Natural killer cell treated with Interleukin-12 subunit alpha and Interleukin-12 subunit beta and Interleukin-15 and Interleukin-18, amount 100 ng/mL, for 72 hours (primary cell): ENCODE measurements at regions not wholly inside any gene's neighbourhood (a gene's known extent, or its start where the extent isn't known, plus 50 kb on each side); places are given as distances from the start of the nearest gene placed in this dataset.
A peak's percentile ranks its signal among the peaks of the same experiment; 100 is the strongest.

ENCODE experiments used
- ATAC-seq, 2 donors: fragments of 150-1000 bp; cut with Tn5 transposase in 1 of 2; sonication (Bioruptor Pico), chemical (Tn5 transposase) in 1 of 2; 2 replicates each; pipeline ENCODE4 v1.10.0; 2021
- DNase-seq: peaks from one replicate; pipeline ENCODE4 v3.0.0; 2022; ENCODE audit warnings: low spot score
- H3K27ac Mint-ChIP-seq, 2 donors: 1 replicate in 1 of 2; 2 replicates in 1 of 2; pipeline ENCODE4 v1.8.0; 2022; ENCODE audit warnings: mixed read lengths in 2 of 2, mild to moderate bottlenecking in 1 of 2, moderate library complexity in 1 of 2
- H3K27me3 Mint-ChIP-seq, 2 donors: 1 replicate in 1 of 2; 2 replicates in 1 of 2; pipeline ENCODE4 v1.8.0; 2022; ENCODE audit warnings: mixed read lengths in 2 of 2
- H3K36me3 Mint-ChIP-seq: one replicate; pipeline ENCODE4 v1.8.0; 2022; ENCODE audit warnings: mixed read lengths
- H3K4me1 Mint-ChIP-seq, 2 donors: 1 replicate in 1 of 2; 2 replicates in 1 of 2; pipeline ENCODE4 v1.8.0; 2022; ENCODE audit warnings: low read depth in 2 of 2, mixed read lengths in 2 of 2, mild to moderate bottlenecking in 1 of 2
- H3K4me3 Mint-ChIP-seq: one replicate; pipeline ENCODE4 v1.8.0; 2022; ENCODE audit warnings: mixed read lengths
- H3K9me3 Mint-ChIP-seq: 2 replicates; pipeline ENCODE4 v1.8.0; 2022; ENCODE audit warnings: mixed read lengths

DNA sequence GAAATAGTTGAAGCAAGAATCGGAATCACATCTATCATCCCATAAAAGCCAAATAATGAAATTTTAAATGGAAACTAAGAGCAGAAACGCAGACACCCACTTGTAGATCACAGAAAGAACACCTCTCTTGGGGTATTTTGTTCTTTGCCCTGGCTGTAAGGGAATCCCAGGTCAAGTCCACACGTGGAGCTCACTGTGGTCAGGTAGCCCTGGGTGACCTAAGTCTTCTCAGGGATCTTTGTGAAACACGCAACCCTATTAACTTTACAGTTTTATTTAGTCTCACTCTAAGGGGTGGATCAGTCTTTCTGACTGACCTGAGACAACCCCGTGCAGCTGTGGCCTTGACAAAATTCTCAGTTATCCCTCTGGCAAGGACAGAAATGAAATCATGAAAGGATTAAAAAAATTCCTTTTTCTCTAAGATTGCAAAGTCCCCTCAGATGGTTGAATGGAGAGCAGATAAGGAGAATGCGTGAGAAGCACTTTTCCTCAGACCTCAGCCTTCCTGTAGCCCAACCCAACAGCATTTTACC lies 111.6 kb downstream of the NREP start:
- no peaks in the 10 kb centered on the region for H3K4me1 Mint-ChIP-seq

GRCh38 chr5:111643499-111643898 lies 113.5 kb downstream of the NREP start:
- H3K9me3 Mint-ChIP-seq: peaks cover 5% of the 10 kb centered on the region
- DNase-seq: no peak
- peaks cover 8% of the 10 kb centered on the region for H3K36me3 Mint-ChIP-seq
- H3K27me3 Mint-ChIP-seq: peaks cover 4 to 5% of the 10 kb centered on the region in 2 donors
- H3K4me1 Mint-ChIP-seq: no peaks in the 10 kb centered on the region
- ATAC-seq: no peak
- no peak overlapping the region for H3K27ac Mint-ChIP-seq
- no peak overlapping the region for H3K4me3 Mint-ChIP-seq

More for the DNA sequence above, 111.6 kb downstream of the NREP start:
- Mint-ChIP-seq H3K9me3 (no peaks in the 10 kb centered on the region), H3K27me3 (peaks cover 0 to 5% of the 10 kb centered on the region in 2 donors), H3K4me3 (no peak overlapping the region), H3K36me3 (no peaks in the 10 kb centered on the region), H3K27ac (no peak overlapping the region)
- DNase-seq: no peak
- ATAC-seq: no peak

GRCh38 chr5:111641533-111642233 lies 115.3 kb downstream of the NREP start:
- DNase-seq: no peak
- peaks cover 5% of the 10 kb centered on the region for H3K9me3 Mint-ChIP-seq
- H3K27me3 Mint-ChIP-seq: peaks cover 4 to 5% of the 10 kb centered on the region in 2 donors
- H3K4me3 Mint-ChIP-seq: no peak overlapping the region
- ATAC-seq: no peak
- H3K36me3 Mint-ChIP-seq: peaks cover 16% of the 10 kb centered on the region
- H3K27ac Mint-ChIP-seq: no peak overlapping the region
- H3K4me1 Mint-ChIP-seq: no peaks in the 10 kb centered on the region

DNA sequence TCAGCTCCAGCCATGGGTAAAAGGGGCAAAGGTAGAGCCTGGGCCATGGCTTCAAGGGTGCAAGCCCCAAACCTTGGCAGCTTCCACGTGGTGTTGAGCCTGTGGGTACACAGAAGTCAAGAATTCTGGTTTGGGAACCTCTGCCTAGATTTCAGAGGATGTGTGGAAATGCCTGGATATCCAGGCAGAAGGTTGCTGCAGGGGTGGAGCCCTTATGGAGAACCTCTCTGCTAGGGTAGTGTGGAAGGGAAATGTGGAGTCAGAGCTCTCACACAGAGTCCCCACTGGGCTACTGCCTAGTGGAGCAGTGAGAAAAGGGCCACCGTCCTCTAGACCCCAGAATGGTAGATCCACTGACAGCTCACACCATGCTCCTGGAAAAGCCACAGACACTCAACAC lies 117.1 kb downstream of the NREP start:
- peaks cover 0 to 4% of the 10 kb centered on the region in 2 donors for H3K27me3 Mint-ChIP-seq
- peaks cover 5% of the 10 kb centered on the region for H3K9me3 Mint-ChIP-seq
- H3K27ac Mint-ChIP-seq: no peak overlapping the region
- H3K4me1 Mint-ChIP-seq: no peaks in the 10 kb centered on the region
- peaks cover 16% of the 10 kb centered on the region for H3K36me3 Mint-ChIP-seq
- H3K4me3 Mint-ChIP-seq: no peak overlapping the region
- ATAC-seq (no peak), DNase-seq (no peak)

GRCh38 chr5:111636736-111637135 lies 120.3 kb downstream of the NREP start:
- peaks cover 0 to 4% of the 10 kb centered on the region in 2 donors for H3K27me3 Mint-ChIP-seq
- H3K4me3 Mint-ChIP-seq: no peak overlapping the region
- no peak overlapping the region for H3K27ac Mint-ChIP-seq
- DNase-seq (no peak), ATAC-seq (no peak)
- H3K36me3 Mint-ChIP-seq: peaks cover 16% of the 10 kb centered on the region
- no peaks in the 10 kb centered on the region for H3K4me1 Mint-ChIP-seq
- peaks cover 5% of the 10 kb centered on the region for H3K9me3 Mint-ChIP-seq

DNA sequence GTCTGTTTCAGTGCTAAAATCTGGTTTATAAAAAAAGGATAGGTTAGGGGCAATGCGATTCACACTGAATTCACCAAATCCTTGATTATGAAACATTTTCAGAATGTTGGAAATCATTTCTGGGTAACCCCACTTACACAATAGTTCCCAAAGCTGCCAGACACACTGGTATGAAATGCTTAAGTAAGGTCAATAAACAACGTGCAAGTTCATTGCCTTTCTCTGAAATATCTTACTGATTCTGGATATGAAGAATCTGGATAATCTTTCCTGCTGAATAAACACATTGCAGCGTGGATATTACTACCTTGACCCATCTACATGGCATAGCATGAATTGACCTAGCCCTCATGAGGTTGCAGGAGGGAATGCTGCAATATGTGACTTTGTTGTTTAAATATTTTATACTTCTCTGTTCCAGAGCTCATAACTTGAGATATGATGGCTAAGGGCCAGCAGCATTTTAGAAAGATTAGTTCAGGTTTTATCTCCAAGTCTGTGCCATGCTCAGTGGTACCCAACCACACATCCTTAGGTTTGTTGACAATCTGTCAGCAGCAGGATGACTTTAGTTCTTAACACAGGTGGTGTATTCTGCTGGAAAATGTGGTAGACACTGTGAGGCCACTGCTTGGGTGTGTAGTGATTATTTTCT lies 121.0 kb downstream of the NREP start:
- H3K27me3 Mint-ChIP-seq: peaks cover 0 to 4% of the 10 kb centered on the region in 2 donors
- no peak overlapping the region for H3K27ac Mint-ChIP-seq
- H3K9me3 Mint-ChIP-seq: peaks cover 5% of the 10 kb centered on the region
- H3K4me3 Mint-ChIP-seq: no peak overlapping the region
- peaks cover 16% of the 10 kb centered on the region for H3K36me3 Mint-ChIP-seq
- no peak for ATAC-seq
- no peaks in the 10 kb centered on the region for H3K4me1 Mint-ChIP-seq
- no peak for DNase-seq

DNA sequence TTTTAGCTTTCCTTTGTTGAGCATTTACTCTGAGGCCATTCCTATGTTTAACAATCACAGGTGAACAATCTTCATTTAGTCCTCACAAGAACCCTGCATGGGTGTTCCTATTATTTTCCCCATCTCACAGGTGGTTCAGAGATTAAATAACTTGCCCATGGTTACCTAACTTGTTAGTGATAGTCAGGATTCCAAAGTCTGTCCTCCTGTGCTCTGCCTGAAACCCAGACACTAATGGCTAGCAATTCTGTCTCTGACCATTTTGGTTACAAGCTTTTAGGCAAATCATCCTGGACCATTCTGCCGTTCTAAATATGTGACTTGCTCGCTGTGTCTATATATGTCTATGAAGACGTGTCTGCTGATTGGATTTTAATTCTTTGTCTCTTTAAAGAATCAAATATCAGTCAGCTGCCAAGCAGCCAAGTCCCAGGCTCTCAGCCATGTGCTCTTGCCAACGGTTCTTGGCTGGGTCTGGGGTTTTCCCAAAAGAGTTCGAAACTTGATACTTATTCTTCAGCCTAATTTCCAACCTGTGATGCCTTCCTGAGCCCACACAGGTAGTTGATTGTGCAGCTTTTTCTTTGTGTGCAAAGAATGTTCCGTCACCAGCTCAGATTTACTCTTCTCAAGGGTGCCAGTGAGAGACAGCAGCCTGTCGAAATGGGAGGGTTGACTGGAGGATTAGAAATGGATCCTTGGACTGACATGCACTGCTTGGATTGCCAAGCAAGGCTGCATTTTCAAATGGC lies 121.7 kb downstream of the NREP start:
- ATAC-seq (no peak), DNase-seq (no peak)
- peaks cover 16% of the 10 kb centered on the region for H3K36me3 Mint-ChIP-seq
- H3K9me3 Mint-ChIP-seq: peaks cover 5% of the 10 kb centered on the region
- H3K27me3 Mint-ChIP-seq: peaks cover 0 to 4% of the 10 kb centered on the region in 2 donors
- no peak overlapping the region for H3K27ac Mint-ChIP-seq
- H3K4me1 Mint-ChIP-seq: no peaks in the 10 kb centered on the region
- no peak overlapping the region for H3K4me3 Mint-ChIP-seq

GRCh38 chr5:111631328-111631727 lies 119.0 kb upstream of the STARD4 start:
- DNase-seq (no peak), ATAC-seq (no peak)
- no peaks in the 10 kb centered on the region for H3K4me1 Mint-ChIP-seq
- H3K27me3 Mint-ChIP-seq: no peaks in the 10 kb centered on the region
- peaks cover 2% of the 10 kb centered on the region for H3K9me3 Mint-ChIP-seq
- H3K4me3 Mint-ChIP-seq: no peak overlapping the region
- H3K27ac Mint-ChIP-seq: no peak overlapping the region
- peaks cover 2% of the 10 kb centered on the region for H3K36me3 Mint-ChIP-seq

DNA sequence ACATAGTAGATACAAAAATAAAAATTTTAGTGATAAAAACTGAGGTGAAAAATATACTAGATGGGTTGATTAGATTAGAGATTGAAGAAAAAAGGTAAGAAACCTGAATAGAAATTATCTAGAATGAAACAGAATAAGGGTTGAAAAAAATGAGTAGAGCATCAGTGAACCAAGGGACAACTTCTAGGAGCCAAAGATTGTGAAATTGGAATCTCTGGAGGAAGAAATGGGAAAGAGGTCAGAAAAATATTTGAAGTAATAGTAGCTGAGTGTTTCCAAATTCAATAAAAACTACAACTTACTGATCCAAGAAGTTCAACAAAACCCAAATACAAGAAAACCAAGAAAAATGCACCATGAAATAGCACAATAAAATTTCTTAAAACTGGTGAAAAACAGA lies 116.6 kb upstream of the STARD4 start:
- Mint-ChIP-seq H3K4me3 (no peak overlapping the region), H3K4me1 (no peaks in the 10 kb centered on the region), H3K27ac (no peak overlapping the region), H3K36me3 (peaks cover 5% of the 10 kb centered on the region), H3K9me3 (peaks cover 10% of the 10 kb centered on the region), H3K27me3 (no peaks in the 10 kb centered on the region)
- DNase-seq: no peak
- no peak for ATAC-seq

GRCh38 chr5:111627862-111628261 lies 115.5 kb upstream of the STARD4 start:
- no peak for ATAC-seq
- H3K27me3 Mint-ChIP-seq: no peaks in the 10 kb centered on the region

DNA sequence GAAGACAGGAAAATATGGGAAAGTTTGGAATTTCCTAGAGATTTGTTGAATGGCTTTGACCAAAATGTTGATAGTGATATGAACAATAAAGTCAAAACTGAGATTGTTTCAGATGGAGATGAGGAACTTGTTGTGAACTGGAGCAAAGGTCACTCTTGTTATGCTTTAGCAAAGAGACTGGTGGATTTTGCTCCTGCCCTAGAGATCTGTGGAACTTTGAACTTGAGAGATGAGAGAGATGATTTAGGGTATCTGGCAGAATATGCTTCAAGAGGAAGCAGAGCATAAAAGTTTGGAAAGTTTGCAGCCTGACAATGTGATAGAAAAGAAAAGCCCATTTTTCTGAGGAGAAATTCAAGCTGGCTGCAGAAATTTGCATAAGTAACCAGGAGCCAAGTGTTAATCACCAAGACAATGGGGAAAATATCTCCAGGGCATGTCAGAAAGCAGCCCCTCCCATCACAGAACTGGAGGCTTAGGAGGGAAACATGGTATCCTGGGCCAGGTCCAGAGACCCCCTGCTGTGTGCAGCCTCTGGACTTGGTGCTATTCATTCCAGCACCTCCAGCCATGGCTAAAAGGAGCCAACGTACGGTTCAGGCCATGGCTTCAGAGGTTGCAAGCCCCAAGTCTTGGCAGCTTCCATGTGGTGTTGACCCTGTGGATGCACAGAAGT lies 114.3 kb upstream of the STARD4 start:
- no peaks in the 10 kb centered on the region for H3K27me3 Mint-ChIP-seq
- DNase-seq (no peak), ATAC-seq (no peak)
- H3K4me1 Mint-ChIP-seq: no peaks in the 10 kb centered on the region
- H3K9me3 Mint-ChIP-seq: peaks cover 10% of the 10 kb centered on the region
- peaks cover 5% of the 10 kb centered on the region for H3K36me3 Mint-ChIP-seq
- H3K27ac Mint-ChIP-seq: no peak overlapping the region
- H3K4me3 Mint-ChIP-seq: no peak overlapping the region

More at GRCh38 chr5:111627862-111628261, 115.5 kb upstream of the STARD4 start:
- no peak for DNase-seq
- Mint-ChIP-seq H3K4me1 (no peaks in the 10 kb centered on the region), H3K27ac (no peak overlapping the region), H3K36me3 (peaks cover 5% of the 10 kb centered on the region), H3K9me3 (peaks cover 10% of the 10 kb centered on the region), H3K4me3 (no peak overlapping the region)

- Mint-ChIP-seq H3K9me3 (no peaks in the 10 kb centered on the region), H3K36me3 (no peaks in the 10 kb centered on the region), H3K4me3 (no peak overlapping the region), H3K27ac (peak overlapping the region in 1 of 2 donors; percentile 20), H3K27me3 (peaks cover 11 to 16% of the 10 kb centered on the region in 2 donors), H3K4me1 (no peaks in the 10 kb centered on the region)
- ATAC-seq (no peak), DNase-seq (no peak)
Observed at GRCh38 chr5:111618623-111619271, 106.4 kb upstream of the STARD4 start.

DNA sequence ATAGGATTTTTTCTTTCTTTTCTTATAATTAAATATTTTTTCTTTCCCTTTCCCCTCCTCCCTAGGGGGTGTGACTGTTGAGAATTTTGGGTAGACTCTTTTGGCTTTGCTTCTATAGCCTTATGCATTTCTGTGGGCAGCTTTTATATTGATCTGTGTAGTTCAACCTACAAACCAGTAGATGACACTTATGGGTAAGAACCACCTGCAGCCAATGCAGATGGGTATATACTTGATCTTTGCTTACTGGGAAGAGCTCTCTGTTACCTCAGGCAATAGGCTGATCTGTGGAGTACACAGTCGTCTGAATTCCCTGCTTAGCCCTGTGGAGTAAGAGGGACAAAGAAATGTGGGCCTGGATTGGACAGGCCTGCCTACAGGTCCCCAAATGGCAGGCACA lies 102.7 kb upstream of the STARD4 start:
- Mint-ChIP-seq H3K36me3 (peaks cover 5% of the 10 kb centered on the region), H3K9me3 (no peaks in the 10 kb centered on the region), H3K4me3 (no peak overlapping the region), H3K27ac (no peak overlapping the region), H3K4me1 (no peaks in the 10 kb centered on the region), H3K27me3 (peaks cover 7 to 9% of the 10 kb centered on the region in 2 donors)
- no peak for ATAC-seq
- DNase-seq: no peak
